Smooth muscle cell (in vitro differentiated cells): ENCODE measurements at regions not wholly inside any gene's neighbourhood (a gene's known extent, or its start where the extent isn't known, plus 50 kb on each side); places are given as distances from the start of the nearest gene placed in this dataset.

ENCODE experiments used
- DNase-seq: peaks from one replicate; lab custom pipeline; 2025; ENCODE audit not compliant: unreplicated experiment; lab: John Stamatoyannopoulos, UW
- H2AFZ ChIP-seq: fragments of 200-600 bp; sonication (generic); 2 replicates; pipeline ENCODE4 v1.6.0; 2016; ENCODE audit warnings: antibody characterized with exemption, low read depth, mild to moderate bottlenecking
- H3F3A ChIP-seq: fragments of 200-600 bp; sonication (generic); 2 replicates; pipeline ENCODE4 v1.6.0; 2017; ENCODE audit warnings: antibody characterized with exemption, low read depth
- H3K27ac ChIP-seq: fragments of 200-600 bp; sonication (generic); 2 replicates; pipeline ENCODE4 v1.5.1; 2016; ENCODE audit warnings: low read depth, mild to moderate bottlenecking
- H3K27me3 ChIP-seq: fragments of 200-600 bp; sonication (generic); 2 replicates; pipeline ENCODE4 v1.6.1; 2016; ENCODE audit warnings: low read depth, mild to moderate bottlenecking
- H3K36me3 ChIP-seq: fragments of 200-600 bp; sonication (generic); 2 replicates; pipeline ENCODE4 v1.5.1; 2016; ENCODE audit warnings: low read depth
- H3K4me1 ChIP-seq: fragments of 200-600 bp; sonication (generic); 2 replicates; pipeline ENCODE4 v1.5.1; 2016; ENCODE audit warnings: low read depth
- H3K4me2 ChIP-seq: fragments of 200-600 bp; sonication (generic); 2 replicates; pipeline ENCODE4 v1.6.0; 2016; ENCODE audit warnings: mild to moderate bottlenecking
- H3K4me3 ChIP-seq: fragments of 200-600 bp; sonication (generic); 2 replicates; pipeline ENCODE4 v1.5.1; 2016; ENCODE audit warnings: mild to moderate bottlenecking
- H3K79me2 ChIP-seq: fragments of 200-600 bp; sonication (generic); 2 replicates; pipeline ENCODE4 v1.6.0; 2016; ENCODE audit warnings: low read depth, mild to moderate bottlenecking
- H3K9ac ChIP-seq: fragments of 200-600 bp; sonication (generic); 2 replicates; pipeline ENCODE4 v1.6.0; 2016; ENCODE audit warnings: low read depth
- H3K9me3 ChIP-seq: fragments of 200-600 bp; sonication (generic); replicated peaks from 2 replicates; pipeline ENCODE4 v1.5.1; 2016; ENCODE audit warnings: low read depth
- H4K20me1 ChIP-seq: fragments of 200-600 bp; sonication (generic); 2 replicates; pipeline ENCODE4 v1.6.0; 2016; ENCODE audit warnings: low read depth
- CTCF ChIP-seq: fragments of 200-600 bp; sonication (generic); IDR thresholded peaks from 2 replicates; pipeline ENCODE4 v1.5.1; 2017; ENCODE audit warnings: borderline replicate concordance, mild to moderate bottlenecking, antibody characterized with exemption; ENCODE audit not compliant: insufficient read depth, poor library complexity, severe bottlenecking
- WGBS: methylation state at CpG from one replicate; pipeline ENCODE4 v1.1.7; 2016; ENCODE audit warnings: low lambda C conversion rate; 5-methylcytosine and 5-hydroxymethylcytosine counted together

DNA sequence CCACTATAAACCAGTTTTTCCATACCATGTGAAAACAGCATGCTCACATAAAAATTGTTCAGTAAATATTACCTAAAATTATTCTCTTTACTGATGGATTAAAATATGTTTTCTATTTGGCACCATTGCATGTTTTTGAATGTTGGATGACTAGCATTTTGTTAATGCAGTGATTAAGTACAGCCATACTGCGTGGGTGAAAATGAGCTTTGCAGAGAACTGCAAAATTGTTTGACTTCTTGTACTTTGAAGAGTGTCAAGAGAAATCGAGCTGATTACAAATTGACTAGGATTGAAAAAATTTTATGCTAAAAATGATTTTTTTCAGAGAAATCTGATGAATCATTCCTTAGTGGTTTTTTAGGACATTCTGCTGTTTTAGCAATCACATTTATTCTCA is 452.9 kb downstream of the RPL10L start:
- H3F3A ChIP-seq = no peaks in the 10 kb centered on the region
- no peak overlapping the region for H2AFZ ChIP-seq
- H3K36me3 ChIP-seq = no peaks in the 10 kb centered on the region
- no peaks in the 10 kb centered on the region for H3K4me1 ChIP-seq
- WGBS = 86% methylated on average over 2 of the region's 2 CpGs
- no peak overlapping the region for H3K4me2 ChIP-seq
- H3K79me2 ChIP-seq = no peaks in the 10 kb centered on the region
- no peak for TF ChIP-seq CTCF
- no peak for DNase-seq
- H3K4me3 ChIP-seq = no peak overlapping the region
- no peak overlapping the region for H3K27ac ChIP-seq
- H4K20me1 ChIP-seq = no peaks in the 10 kb centered on the region
- no peak overlapping the region for H3K9ac ChIP-seq
- H3K9me3 ChIP-seq = no peaks in the 10 kb centered on the region
- H3K27me3 ChIP-seq = no peaks in the 10 kb centered on the region

DNA sequence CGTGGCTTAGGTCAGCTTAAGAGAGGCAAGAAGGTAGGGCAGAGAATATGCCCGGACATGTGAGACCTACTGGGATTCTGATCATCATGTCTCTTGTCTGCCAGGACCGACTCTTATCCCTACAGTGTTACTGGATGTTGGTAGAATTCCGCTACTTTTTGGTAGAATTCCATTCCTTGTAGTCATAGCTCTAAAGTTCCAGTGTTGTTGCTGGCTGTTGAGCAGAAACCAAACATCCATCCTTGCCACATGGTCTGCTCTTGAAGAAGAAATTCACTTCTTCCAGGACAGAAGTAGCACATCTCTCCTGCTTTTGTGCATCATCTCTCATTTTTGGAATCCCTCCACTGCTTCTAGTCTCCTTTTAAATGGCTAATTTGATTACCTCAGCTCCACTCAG is 453.7 kb downstream of the RPL10L start:
- TF ChIP-seq CTCF = no peak
- no peak overlapping the region for H2AFZ ChIP-seq
- no peak overlapping the region for H3K4me3 ChIP-seq
- H3K4me1 ChIP-seq = no peaks in the 10 kb centered on the region
- DNase-seq = no peak
- H3K9me3 ChIP-seq = no peaks in the 10 kb centered on the region
- no peaks in the 10 kb centered on the region for H3K36me3 ChIP-seq
- no peak overlapping the region for H3K9ac ChIP-seq
- no peak overlapping the region for H3K4me2 ChIP-seq
- no peak overlapping the region for H3K27ac ChIP-seq
- H3F3A ChIP-seq = no peaks in the 10 kb centered on the region
- WGBS = 59% methylated on average over 4 of the region's 4 CpGs
- H4K20me1 ChIP-seq = no peaks in the 10 kb centered on the region
- H3K27me3 ChIP-seq = no peaks in the 10 kb centered on the region
- H3K79me2 ChIP-seq = no peaks in the 10 kb centered on the region
